ENCODE measurements at regions not wholly inside any gene's neighbourhood (a gene's known extent, or its start where the extent isn't known, plus 50 kb on each side); places are given as distances from the start of the nearest gene placed in this dataset.

- TF ChIP-seq MAFK (IDR thresholded peaks at IDR 0.05; ENCODE audit: low read depth, low read length) (no peak), BCL11A (IDR thresholded peaks at IDR 0.05; ENCODE audit: low read depth in 2 of 2, low read length in 2 of 2) (no peak), KDM1A (IDR thresholded peaks at IDR 0.05; ENCODE audit: borderline replicate concordance, low read length) (no peak), SIN3A (conservative IDR thresholded peaks at IDR 0.05 in 1 of 2, IDR thresholded peaks at IDR 0.05 in 1 of 2; ENCODE audit: low read depth in 1 of 2, low read length in 2 of 2) (no peak), RFX5 (IDR thresholded peaks at IDR 0.05; ENCODE audit: borderline replicate concordance, low read depth, low read length) (no peak), HDAC6 (IDR thresholded peaks at IDR 0.05; ENCODE audit: low read depth, low read length) (no peak)
- Histone ChIP-seq H3K27me3 (replicated peaks in 1 of 4; ENCODE audit: control insufficient read depth in 3 of 4, extremely low read depth in 1 of 4, insufficient read depth in 3 of 4, low read length in 3 of 4) (no peaks in the 10 kb centered on the region; a peak in 1 of 7 replicates), H3K56ac (replicated peaks; ENCODE audit: insufficient read length, low read depth, low read length) (no peak overlapping the region), H3K4me3 (ENCODE audit: extremely low read depth in 1 of 4, insufficient read depth in 2 of 4, low read depth in 3 of 4, low read length in 4 of 4) (no peak overlapping the region), H3K4ac (replicated peaks; ENCODE audit: insufficient read length, low read depth, low read length) (no peak overlapping the region), H3K23ac (ENCODE audit: insufficient read length) (no peak overlapping the region), H3K14ac (ENCODE audit: insufficient read length) (no peak overlapping the region), H4K91ac (replicated peaks; ENCODE audit: insufficient read length, low read length) (no peak overlapping the region), H3K23me2 (ENCODE audit: low read depth, low read length) (no peaks in the 10 kb centered on the region), H3K4me1 (replicated peaks in 1 of 4; ENCODE audit: control insufficient read depth in 3 of 4, insufficient read depth in 4 of 4, low read length in 3 of 4) (peaks cover 0 to 6% (median 2%) of the 10 kb centered on the region in 4 experiments; a peak in 4 of 7 replicates), H3K36me3 (ENCODE audit: control insufficient read depth in 2 of 4, insufficient read depth in 4 of 4, low read length in 3 of 4) (no peaks in the 10 kb centered on the region), H4K20me1 (replicated peaks in 1 of 2; ENCODE audit: control insufficient read depth in 1 of 2, insufficient read depth in 2 of 2, low read length in 2 of 2) (no peaks in the 10 kb centered on the region), H3K79me1 (ENCODE audit: low read depth, low read length) (no peaks in the 10 kb centered on the region), H3K9ac (replicated peaks in 1 of 4; ENCODE audit: extremely low read depth in 1 of 4, low read depth in 3 of 4, low read length in 3 of 4) (no peak overlapping the region), H3K4me2 (ENCODE audit: insufficient read depth in 1 of 2, low read depth in 2 of 2, low read length in 2 of 2) (no peak overlapping the region), H3K79me2 (ENCODE audit: control insufficient read depth in 1 of 2, insufficient read depth in 2 of 2, low read length in 2 of 2) (no peaks in the 10 kb centered on the region), H2BK20ac (ENCODE audit: low read length) (no peak overlapping the region), H3K27ac (ENCODE audit: low read depth, low read length) (no peak overlapping the region), H2AFZ (ENCODE audit: low read length) (no peak overlapping the region), H2BK12ac (ENCODE audit: low read depth, low read length) (no peak overlapping the region), H2BK15ac (ENCODE audit: low read length) (no peak overlapping the region), H3K18ac (ENCODE audit: extremely low read depth, low read length) (no peak overlapping the region), H4K5ac (ENCODE audit: insufficient read length, low read depth, low read length) (no peak overlapping the region), H2BK120ac (replicated peaks; ENCODE audit: low read depth, low read length) (no peak overlapping the region), H2AK5ac (ENCODE audit: low read depth, low read length) (no peak overlapping the region), H3K9me3 (ENCODE audit: insufficient read depth in 2 of 2, low read depth in 1 of 2, low read length in 1 of 2) (no peaks in the 10 kb centered on the region), H4K8ac (ENCODE audit: extremely low read depth, insufficient read depth, low read length) (no peak overlapping the region), H2BK5ac (ENCODE audit: low read depth, low read length) (no peak overlapping the region)
- 73% methylated on average over 8 of the region's 8 CpGs; no CpG with 5 or more reads in 1 of the 2 experiments for WGBS, 2 experiments (ENCODE audit: extremely low coverage in 1 of 2, insufficient coverage in 1 of 2, insufficient read length in 1 of 2, insufficient replicate concordance in 2 of 2, low coverage in 1 of 2, low lambda C conversion rate in 2 of 2, missing lambda C conversion rate in 1 of 2)
- ChIA-PET CTCF (ENCODE audit: partially characterized antibody) (interaction anchor here (0.6 to 2.4 kb wide), 13 partner anchors 13 to 514 kb away, joined by 3 to 21 read pairs (median 4); no protein-coding TSS in a partner anchor), POLR2A (ENCODE audit: partially characterized antibody) (no interaction called here)
- FAIRE-seq: no peak
- DNase-seq (ENCODE audit: low read depth in 1 of 2, low spot score in 2 of 2): peak in 1 of 2 experiments; percentile 30
Observed at GRCh38 chr10:123557366-123558108, 108.6 kb upstream of the GPR26 start.

Data from H1 (cell line).